ENCODE measurements at regions not wholly inside any gene's neighbourhood (a gene's known extent, or its start where the extent isn't known, plus 50 kb on each side); places are given as distances from the start of the nearest gene placed in this dataset.

- TF ChIP-seq ZNF274 (IDR thresholded peaks at IDR 0.05; ENCODE audit: low read depth, low read length): no peak
Measured at GRCh38 chr7:106480161-106480579, 180.8 kb downstream of the CCDC71L start.

GRCh38 chr7:106476751-106477150 is 184.2 kb downstream of the CCDC71L start:
- TF ChIP-seq ZNF274 (IDR thresholded peaks at IDR 0.05; ENCODE audit: low read depth, low read length): no peak
- no peak overlapping the region for H3K4me3 ChIP-seq (ENCODE audit: low read length)

More at GRCh38 chr7:106480161-106480579, 180.8 kb downstream of the CCDC71L start:
- no peak overlapping the region for H3K4me3 ChIP-seq (ENCODE audit: low read length)

- H3K4me3 ChIP-seq (ENCODE audit: low read length): no peak overlapping the region
- no peak for TF ChIP-seq ZNF274 (IDR thresholded peaks at IDR 0.05; ENCODE audit: low read depth, low read length)
Measured at GRCh38 chr7:106472741-106473140, 188.0 kb upstream of the NAMPT start.

- no peak overlapping the region for H3K4me3 ChIP-seq (ENCODE audit: low read length)
- TF ChIP-seq ZNF274 (IDR thresholded peaks at IDR 0.05; ENCODE audit: low read depth, low read length): no peak
Measured at GRCh38 chr7:106471686-106472440, 187.1 kb upstream of the NAMPT start.

- no peak overlapping the region for H3K4me3 ChIP-seq (ENCODE audit: low read length)
- no peak for TF ChIP-seq ZNF274 (IDR thresholded peaks at IDR 0.05; ENCODE audit: low read depth, low read length)
Measured at GRCh38 chr7:106471021-106471420, 186.2 kb upstream of the NAMPT start.

- no peak for TF ChIP-seq ZNF274 (IDR thresholded peaks at IDR 0.05; ENCODE audit: low read depth, low read length)
Measured at GRCh38 chr7:106466867-106467266, 182.1 kb upstream of the NAMPT start.

GRCh38 chr7:106465704-106466468 is 181.1 kb upstream of the NAMPT start:
- H3K4me3 ChIP-seq (ENCODE audit: low read length): no peak overlapping the region
- no peak for TF ChIP-seq ZNF274 (IDR thresholded peaks at IDR 0.05; ENCODE audit: low read depth, low read length)

More at GRCh38 chr7:106466867-106467266, 182.1 kb upstream of the NAMPT start:
- H3K4me3 ChIP-seq (ENCODE audit: low read length): no peak overlapping the region

- TF ChIP-seq ZNF274 (IDR thresholded peaks at IDR 0.05; ENCODE audit: low read depth, low read length): no peak
- no peak overlapping the region for H3K4me3 ChIP-seq (ENCODE audit: low read length)
Measured at GRCh38 chr7:106464651-106465050, 179.9 kb upstream of the NAMPT start.

GRCh38 chr7:106463851-106464611 is 179.2 kb upstream of the NAMPT start:
- TF ChIP-seq ZNF274 (IDR thresholded peaks at IDR 0.05; ENCODE audit: low read depth, low read length): no peak
- no peak overlapping the region for H3K4me3 ChIP-seq (ENCODE audit: low read length)

- no peak overlapping the region for H3K4me3 ChIP-seq (ENCODE audit: low read length)
- TF ChIP-seq ZNF274 (IDR thresholded peaks at IDR 0.05; ENCODE audit: low read depth, low read length): no peak
Measured at GRCh38 chr7:106462914-106463482, 178.2 kb upstream of the NAMPT start.

- no peak for TF ChIP-seq ZNF274 (IDR thresholded peaks at IDR 0.05; ENCODE audit: low read depth, low read length)
- no peak overlapping the region for H3K4me3 ChIP-seq (ENCODE audit: low read length)
Measured at GRCh38 chr7:106462365-106462859, 177.6 kb upstream of the NAMPT start.

- H3K4me3 ChIP-seq (ENCODE audit: low read length): no peak overlapping the region
- TF ChIP-seq ZNF274 (IDR thresholded peaks at IDR 0.05; ENCODE audit: low read depth, low read length): no peak
Measured at GRCh38 chr7:106460792-106461254, 176.0 kb upstream of the NAMPT start.

GRCh38 chr7:106459397-106460072 is 174.8 kb upstream of the NAMPT start:
- no peak overlapping the region for H3K4me3 ChIP-seq (ENCODE audit: low read length)
- TF ChIP-seq ZNF274 (IDR thresholded peaks at IDR 0.05; ENCODE audit: low read depth, low read length): no peak

All from GM08714 (cell line).